Adrenal gland (tissue), 9 donors: ENCODE measurements at regions not wholly inside any gene's neighbourhood (a gene's known extent, or its start where the extent isn't known, plus 50 kb on each side); places are given as distances from the start of the nearest gene placed in this dataset.
"Not testable (repeated sequence)": the region's sequence is repeated elsewhere in the genome, so short reads cannot be mapped to it uniquely, and the experiment has no call there.

Experiments
- DNase-seq, 7 donors: peaks; one replicate each; pipeline ENCODE4 v3.0.0-alpha.2; 2019 to 2020
- H3K27ac ChIP-seq, 5 donors: fragments of 200-600 bp; sonication (generic) in 4 of 5; 1 replicate in 3 of 5; 2 replicates in 2 of 5; pipeline versions ENCODE4 v1.5.1 to v1.8.0; 2016 to 2020; ENCODE audit warnings: mild to moderate bottlenecking in 1 of 5
- H3K27me3 ChIP-seq: fragments of 200-600 bp; 2 replicates; pipeline ENCODE4 v1.8.0; 2021
- H3K36me3 ChIP-seq, 2 donors: fragments of 200-600 bp; replicated peaks in 1 of 2; 1 replicate in 1 of 2; 2 replicates in 1 of 2; pipeline versions ENCODE4 v1.5.1 to v1.8.0; 2018 to 2022
- H3K4me1 ChIP-seq, 2 donors: fragments of 200-600 bp; replicated peaks in 1 of 2; 1 replicate in 1 of 2; 2 replicates in 1 of 2; pipeline versions ENCODE4 v1.5.1 to v1.8.0; 2018 to 2021
- H3K4me3 ChIP-seq, 4 donors: fragments of 200-600 bp; sonication (generic) in 3 of 4; one replicate each; pipeline ENCODE4 v1.5.1; 2016 to 2018
- H3K9me3 ChIP-seq, 3 donors: fragments of 200-600 bp; sonication (generic) in 1 of 3; replicated peaks in 1 of 3; 1 replicate in 2 of 3; 2 replicates in 1 of 3; pipeline versions ENCODE4 v1.5.1 to v1.8.0; 2016 to 2021
- POLR2A ChIP-seq, 2 donors: fragments of 450-650 bp; IDR thresholded peaks; one replicate each; pipeline ENCODE4 v1.6.1; 2017; ENCODE audit warnings: antibody characterized with exemption in 2 of 2, mild to moderate bottlenecking in 2 of 2, moderate library complexity in 1 of 2
- WGBS, 4 donors: extraction: QIAGEN DNeasy Blood & Tissue Kit in 2 of 4; methylation state at CpG; one replicate each; pipeline versions ENCODE4 v1.1.5 to v1.1.7; 2013 to 2017; 5-methylcytosine and 5-hydroxymethylcytosine counted together
- intact Hi-C, 2 donors: fragments of 100-400 bp; cut with DNase I; formaldehyde crosslinking; loops; one replicate each; pipeline versions ENCODE4 v1.14.1 to v1.15.0; 2022 to 2023
- TF ChIP-seq, protein P1 (sequence below), 6 experiments: fragments of 450-650 bp in 4 of 6; fragments of 200-600 bp in 2 of 6; sonication (generic) in 1 of 6; IDR thresholded peaks; 1 replicate in 5 of 6; 2 replicates in 1 of 6; pipeline versions ENCODE4 v1.5.1 to v1.8.0; 2016 to 2021; ENCODE audit warnings: antibody characterized with exemption in 6 of 6, mild to moderate bottlenecking in 2 of 6, moderate library complexity in 1 of 6
- donor health status: healthy with polysubstance abuse.
- donor health status: Bipolar disorder and iron deficiency.
- donor health status: DM: yes; HTN: yes; CAD: no.
- donor health status: DM: no; HTN: no; CAD: no.
- donor health status: DM: no; HTN: no; CAD: no.

DNA sequence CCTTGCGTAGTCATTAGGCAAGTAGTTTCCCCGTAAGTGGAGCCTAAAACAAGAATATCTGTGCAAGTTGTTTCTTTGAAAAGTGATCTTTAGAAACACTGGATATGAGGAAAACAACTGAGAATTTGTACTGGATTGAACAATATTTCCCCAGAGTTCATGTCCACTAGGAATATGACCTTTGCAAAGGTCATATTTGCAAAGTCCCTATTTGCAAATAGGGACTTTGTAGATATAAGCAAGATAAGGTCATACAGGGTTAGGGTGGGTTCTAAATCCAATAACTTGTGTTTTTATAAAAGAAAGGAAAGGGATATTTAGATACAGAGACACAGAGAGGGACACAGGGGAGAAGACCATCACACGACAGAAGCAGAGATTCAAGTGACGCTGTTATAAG is 489.2 kb upstream of the ATXN8OS start:
- no peaks in the 10 kb centered on the region for H3K4me1 ChIP-seq
- intact Hi-C loops, result no loop called here
- DNase-seq, result no peak

DNA sequence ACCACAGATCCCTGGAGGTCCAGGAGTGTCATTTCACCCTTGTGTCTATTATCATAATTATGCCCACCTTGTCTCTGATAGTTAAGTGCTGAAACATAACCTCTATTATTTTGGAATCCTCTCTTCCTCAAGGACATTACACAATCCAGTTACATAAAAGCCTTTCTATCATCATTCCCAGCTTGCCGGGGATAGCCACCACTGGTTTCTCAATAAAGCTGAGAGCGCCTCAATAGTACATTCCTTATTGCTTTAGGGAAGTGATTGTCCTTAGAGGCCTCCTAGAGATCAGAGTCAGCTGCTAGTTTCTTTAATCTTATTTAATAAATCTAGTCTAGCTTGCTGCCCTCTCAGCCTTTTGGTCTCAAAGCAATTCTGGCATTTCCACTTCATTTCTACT is 490.0 kb upstream of the ATXN8OS start:
- Histone ChIP-seq H3K4me3 (no peak overlapping the region), H3K4me1 (no peaks in the 10 kb centered on the region), H3K27me3 (no peaks in the 10 kb centered on the region), H3K27ac (no peak overlapping the region), H3K36me3 (no peaks in the 10 kb centered on the region), H3K9me3 (no peaks in the 10 kb centered on the region)
- WGBS, 4 donors, result 87 to 95% (median 89%) methylated on average over 2 of the region's 2 CpGs
- intact Hi-C loops, result no loop called here
- TF ChIP-seq POLR2A (IDR thresholded peaks at IDR 0.05), result no peak
- TF ChIP-seq, protein P1, sequence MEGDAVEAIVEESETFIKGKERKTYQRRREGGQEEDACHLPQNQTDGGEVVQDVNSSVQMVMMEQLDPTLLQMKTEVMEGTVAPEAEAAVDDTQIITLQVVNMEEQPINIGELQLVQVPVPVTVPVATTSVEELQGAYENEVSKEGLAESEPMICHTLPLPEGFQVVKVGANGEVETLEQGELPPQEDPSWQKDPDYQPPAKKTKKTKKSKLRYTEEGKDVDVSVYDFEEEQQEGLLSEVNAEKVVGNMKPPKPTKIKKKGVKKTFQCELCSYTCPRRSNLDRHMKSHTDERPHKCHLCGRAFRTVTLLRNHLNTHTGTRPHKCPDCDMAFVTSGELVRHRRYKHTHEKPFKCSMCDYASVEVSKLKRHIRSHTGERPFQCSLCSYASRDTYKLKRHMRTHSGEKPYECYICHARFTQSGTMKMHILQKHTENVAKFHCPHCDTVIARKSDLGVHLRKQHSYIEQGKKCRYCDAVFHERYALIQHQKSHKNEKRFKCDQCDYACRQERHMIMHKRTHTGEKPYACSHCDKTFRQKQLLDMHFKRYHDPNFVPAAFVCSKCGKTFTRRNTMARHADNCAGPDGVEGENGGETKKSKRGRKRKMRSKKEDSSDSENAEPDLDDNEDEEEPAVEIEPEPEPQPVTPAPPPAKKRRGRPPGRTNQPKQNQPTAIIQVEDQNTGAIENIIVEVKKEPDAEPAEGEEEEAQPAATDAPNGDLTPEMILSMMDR (IDR thresholded peaks at IDR 0.05), result no peak
- DNase-seq, result no peak

More for the DNA sequence above, 489.2 kb upstream of the ATXN8OS start:
- no peaks in the 10 kb centered on the region for H3K27me3 ChIP-seq
- WGBS, 4 donors, result 88 to 96% (median 89%) methylated on average over 4 of the region's 4 CpGs
- H3K36me3 ChIP-seq, result no peaks in the 10 kb centered on the region
- no peak overlapping the region for H3K27ac ChIP-seq
- no peak overlapping the region for H3K4me3 ChIP-seq
- TF ChIP-seq POLR2A (IDR thresholded peaks at IDR 0.05), result no peak
- TF ChIP-seq, protein P1 (IDR thresholded peaks at IDR 0.05), result no peak
- no peaks in the 10 kb centered on the region for H3K9me3 ChIP-seq

DNA sequence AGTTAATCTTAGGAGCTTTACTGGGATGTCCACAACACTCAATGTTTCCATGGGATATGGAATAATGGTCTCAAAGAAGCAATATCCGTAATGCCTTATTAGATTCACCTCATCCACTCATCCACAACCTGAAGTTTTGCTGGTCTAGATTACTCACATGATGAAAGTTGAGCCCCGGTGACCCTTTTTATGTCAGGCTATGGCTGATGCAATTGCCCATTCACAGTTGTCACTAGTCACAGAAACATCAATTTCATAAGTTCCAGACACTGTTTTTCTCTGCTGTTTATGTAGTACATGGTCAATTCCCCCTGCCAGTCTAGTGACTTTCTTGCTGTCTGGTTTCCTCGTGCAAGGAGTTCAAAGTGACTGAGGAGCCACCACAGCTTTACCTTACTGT is 491.2 kb upstream of the ATXN8OS start:
- Histone ChIP-seq H3K4me1 (no peaks in the 10 kb centered on the region), H3K27ac (no peak overlapping the region), H3K9me3 (no peaks in the 10 kb centered on the region), H3K27me3 (no peaks in the 10 kb centered on the region), H3K4me3 (no peak overlapping the region), H3K36me3 (no peaks in the 10 kb centered on the region)
- WGBS, 4 donors, result 68 to 92% (median 80%) methylated on average over 3 of the region's 3 CpGs
- TF ChIP-seq, protein P1 (IDR thresholded peaks at IDR 0.05), result no peak
- TF ChIP-seq POLR2A (IDR thresholded peaks at IDR 0.05), result no peak
- DNase-seq, result no peak
- intact Hi-C loops, result no loop called here

DNA sequence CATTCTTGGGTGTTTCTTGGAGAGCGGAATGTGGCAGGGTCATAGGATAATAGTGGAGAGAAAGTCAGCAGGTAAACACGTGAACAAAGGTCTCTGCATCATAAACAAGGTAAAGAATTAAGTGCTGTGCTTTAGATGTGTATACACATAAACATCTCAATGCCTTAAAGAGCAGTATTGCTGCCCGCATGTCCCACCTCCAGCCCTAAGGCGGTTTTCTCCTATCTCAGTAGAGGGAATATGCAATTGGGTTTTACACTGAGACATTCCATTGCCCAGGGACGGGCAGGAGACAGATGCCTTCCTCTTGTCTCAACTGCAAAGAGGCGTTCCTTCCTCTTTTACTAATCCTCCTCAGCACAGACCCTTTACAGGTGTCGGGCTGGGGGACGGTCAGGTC is 492.6 kb upstream of the ATXN8OS start:
- H3K4me3 ChIP-seq, H3K9me3 ChIP-seq, H3K36me3 ChIP-seq, intact Hi-C loops, DNase-seq, H3K27ac ChIP-seq, H3K4me1 ChIP-seq, H3K27me3 ChIP-seq: not testable (repeated sequence)
- 70 to 91% (median 79%) methylated on average over 5 to 7 of the region's 8 CpGs for WGBS, 4 donors

DNA sequence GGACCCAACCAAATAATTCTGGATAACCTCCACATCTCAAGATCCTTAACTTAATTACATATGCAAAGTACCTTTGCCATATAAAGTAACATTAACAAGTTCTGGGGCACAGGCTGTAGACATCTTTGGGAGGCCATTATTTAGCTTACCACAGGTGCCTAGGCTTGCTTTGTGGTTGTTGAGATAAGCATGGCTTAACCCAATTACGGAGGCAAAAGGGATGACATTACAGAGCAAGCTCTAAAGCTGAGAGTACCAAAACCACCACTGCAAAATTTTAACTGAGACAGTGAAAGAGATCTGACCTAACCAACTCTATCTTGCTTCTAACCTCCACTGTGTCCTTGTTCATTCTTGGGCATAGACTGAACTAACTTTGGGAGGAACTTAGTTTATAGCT is 502.9 kb upstream of the ATXN8OS start:
- no peak for DNase-seq
- Histone ChIP-seq H3K27ac (no peak overlapping the region), H3K9me3 (no peaks in the 10 kb centered on the region), H3K4me1 (no peaks in the 10 kb centered on the region), H3K27me3 (no peaks in the 10 kb centered on the region), H3K4me3 (no peak overlapping the region), H3K36me3 (no peaks in the 10 kb centered on the region)
- 89 to 100% (median 97%) methylated on average over 1 of the region's 1 CpG for WGBS, 4 donors
- no peak for TF ChIP-seq POLR2A (IDR thresholded peaks at IDR 0.05)
- TF ChIP-seq, protein P1 (IDR thresholded peaks at IDR 0.05), result no peak
- intact Hi-C loops, result no loop called here
